ENCODE measurements at regions not wholly inside any gene's neighbourhood (a gene's known extent, or its start where the extent isn't known, plus 50 kb on each side); places are given as distances from the start of the nearest gene placed in this dataset.

DNA sequence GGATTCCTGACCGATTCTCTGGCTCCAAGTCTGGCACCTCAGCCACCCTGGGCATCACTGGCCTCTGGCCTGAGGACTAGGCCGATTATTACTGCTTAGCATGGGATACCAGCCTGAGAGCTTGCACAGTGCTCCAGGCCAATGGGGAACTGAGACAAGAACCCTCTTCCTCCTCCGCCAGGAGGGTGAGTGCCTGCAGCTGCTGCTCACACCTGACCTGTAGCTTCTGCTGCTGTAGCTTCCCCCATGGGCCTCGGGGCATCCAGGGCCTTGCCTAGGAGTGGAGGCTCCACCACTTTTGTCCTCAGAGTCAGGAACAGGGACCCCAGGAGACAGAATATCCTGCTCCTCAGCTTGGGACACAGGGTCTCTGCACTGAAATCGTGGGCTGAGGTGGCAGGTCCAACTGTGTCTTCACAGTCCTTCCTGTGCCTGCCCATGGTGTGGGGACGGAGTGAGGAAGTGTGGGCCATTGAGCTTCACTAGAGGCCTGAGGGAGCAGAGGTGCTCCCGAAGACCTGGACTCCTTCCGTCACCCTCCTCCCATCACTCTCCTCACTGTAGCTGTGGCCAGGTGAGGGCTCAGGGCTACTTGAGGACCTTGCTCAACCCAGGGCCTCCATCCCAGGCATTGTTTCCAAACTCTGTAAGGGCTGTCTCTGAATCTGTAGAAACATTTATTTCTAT is 103.8 kb downstream of the ZNF280B start:
- no peaks in the 10 kb centered on the region for H3K36me3 ChIP-seq (ENCODE audit: control insufficient read depth, insufficient read depth, low read length)
- peaks cover 16% of the 10 kb centered on the region for H3K4me1 ChIP-seq (ENCODE audit: control insufficient read depth, insufficient read depth, low read length)
- no peak for ATAC-seq
- peaks cover 2% of the 10 kb centered on the region for H3K27me3 ChIP-seq (ENCODE audit: control insufficient read depth, insufficient read depth, low read length)
- H3K36me3 Mint-ChIP-seq, result no peaks in the 10 kb centered on the region
- no peak overlapping the region for H3K4me3 ChIP-seq (ENCODE audit: low read length)
- no peaks in the 10 kb centered on the region for H3K9me3 ChIP-seq (ENCODE audit: control insufficient read depth, insufficient read depth, low read length)
- peaks cover 8 to 27% of the 10 kb centered on the region in 2 donors for H3K27me3 Mint-ChIP-seq (ENCODE audit: low read depth in 2 of 2)
- H3K4me1 Mint-ChIP-seq, result no peaks in the 10 kb centered on the region
- TF ChIP-seq, protein P1, sequence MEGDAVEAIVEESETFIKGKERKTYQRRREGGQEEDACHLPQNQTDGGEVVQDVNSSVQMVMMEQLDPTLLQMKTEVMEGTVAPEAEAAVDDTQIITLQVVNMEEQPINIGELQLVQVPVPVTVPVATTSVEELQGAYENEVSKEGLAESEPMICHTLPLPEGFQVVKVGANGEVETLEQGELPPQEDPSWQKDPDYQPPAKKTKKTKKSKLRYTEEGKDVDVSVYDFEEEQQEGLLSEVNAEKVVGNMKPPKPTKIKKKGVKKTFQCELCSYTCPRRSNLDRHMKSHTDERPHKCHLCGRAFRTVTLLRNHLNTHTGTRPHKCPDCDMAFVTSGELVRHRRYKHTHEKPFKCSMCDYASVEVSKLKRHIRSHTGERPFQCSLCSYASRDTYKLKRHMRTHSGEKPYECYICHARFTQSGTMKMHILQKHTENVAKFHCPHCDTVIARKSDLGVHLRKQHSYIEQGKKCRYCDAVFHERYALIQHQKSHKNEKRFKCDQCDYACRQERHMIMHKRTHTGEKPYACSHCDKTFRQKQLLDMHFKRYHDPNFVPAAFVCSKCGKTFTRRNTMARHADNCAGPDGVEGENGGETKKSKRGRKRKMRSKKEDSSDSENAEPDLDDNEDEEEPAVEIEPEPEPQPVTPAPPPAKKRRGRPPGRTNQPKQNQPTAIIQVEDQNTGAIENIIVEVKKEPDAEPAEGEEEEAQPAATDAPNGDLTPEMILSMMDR (IDR thresholded peaks at IDR 0.05), result no peak
- no peak overlapping the region for H3K27ac Mint-ChIP-seq
- H3K27ac ChIP-seq (ENCODE audit: low read length), result no peak overlapping the region
- H3K9me3 Mint-ChIP-seq, result no peaks in the 10 kb centered on the region
- H3K4me3 Mint-ChIP-seq, result no peak overlapping the region
- intact Hi-C loops (cut with micrococcal nuclease), result no loop called here
- WGBS (ENCODE audit: insufficient coverage), result 54% methylated on average over 8 of the region's 8 CpGs
- DNase-seq, result no peak

DNA sequence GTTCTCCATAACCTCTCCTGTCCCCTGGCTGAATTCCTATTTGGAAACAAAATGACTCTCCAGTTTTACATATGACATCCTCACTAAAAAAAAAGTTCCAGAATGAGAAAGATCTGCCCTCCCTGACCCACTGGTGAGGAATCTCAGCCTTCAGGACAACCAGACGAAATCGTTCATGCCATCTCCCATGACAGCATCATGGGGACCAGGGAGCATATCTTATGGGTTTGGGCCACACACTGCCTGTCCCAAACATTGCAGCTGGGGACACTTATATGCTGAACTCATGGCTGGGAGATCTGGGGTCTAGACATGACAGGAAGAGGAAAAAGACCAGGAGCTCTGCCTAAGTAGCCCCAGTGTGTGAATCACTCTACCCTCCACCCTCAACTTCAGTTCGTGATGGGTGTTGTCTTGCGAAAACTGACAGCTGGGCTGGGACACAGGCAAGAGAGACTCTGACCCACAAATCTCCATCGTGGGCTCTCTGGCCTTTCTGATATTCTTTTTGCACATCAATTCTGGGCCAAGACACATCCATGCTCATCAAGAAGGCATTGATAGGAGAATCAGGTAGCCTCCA is 102.0 kb downstream of the ZNF280B start:
- Histone ChIP-seq H3K4me1 (ENCODE audit: control insufficient read depth, insufficient read depth, low read length) (peaks cover 20% of the 10 kb centered on the region), H3K9me3 (ENCODE audit: control insufficient read depth, insufficient read depth, low read length) (no peaks in the 10 kb centered on the region), H3K27ac (ENCODE audit: low read length) (no peak overlapping the region), H3K27me3 (ENCODE audit: control insufficient read depth, insufficient read depth, low read length) (peaks cover 3% of the 10 kb centered on the region), H3K4me3 (ENCODE audit: low read length) (no peak overlapping the region), H3K36me3 (ENCODE audit: control insufficient read depth, insufficient read depth, low read length) (no peaks in the 10 kb centered on the region)
- 85% methylated on average over 5 of the region's 5 CpGs for WGBS (ENCODE audit: insufficient coverage)
- intact Hi-C loops (cut with micrococcal nuclease), result no loop called here
- H3K9me3 Mint-ChIP-seq, result no peaks in the 10 kb centered on the region
- ATAC-seq (no peak), DNase-seq (no peak)
- H3K4me1 Mint-ChIP-seq, result no peaks in the 10 kb centered on the region
- TF ChIP-seq, protein P1 (IDR thresholded peaks at IDR 0.05), result no peak
- no peak overlapping the region for H3K4me3 Mint-ChIP-seq
- H3K27me3 Mint-ChIP-seq (ENCODE audit: low read depth in 2 of 2), result peaks cover 15 to 42% of the 10 kb centered on the region in 2 donors
- no peaks in the 10 kb centered on the region for H3K36me3 Mint-ChIP-seq
- H3K27ac Mint-ChIP-seq, result no peak overlapping the region

DNA sequence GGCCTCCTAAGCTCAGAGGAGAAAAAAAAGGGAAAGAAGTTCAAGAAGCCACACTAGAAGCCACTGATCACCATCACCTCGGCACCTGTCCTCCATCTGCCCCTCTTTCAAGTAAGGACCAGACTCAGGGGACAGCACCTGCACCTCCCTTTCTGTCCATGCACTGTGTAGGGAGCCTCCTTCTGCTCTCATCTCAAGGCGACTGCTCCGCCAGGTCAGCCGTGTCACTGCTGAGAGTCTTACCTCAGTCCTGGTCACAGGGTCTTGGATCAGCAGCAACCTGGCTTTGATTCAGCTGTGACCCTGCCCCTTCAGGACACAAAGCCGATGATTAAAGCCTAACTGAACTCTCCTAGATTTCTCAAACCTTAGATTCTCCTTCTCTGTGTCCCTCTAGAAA is 101.5 kb downstream of the ZNF280B start:
- no peaks in the 10 kb centered on the region for H3K36me3 ChIP-seq (ENCODE audit: control insufficient read depth, insufficient read depth, low read length)
- H3K36me3 Mint-ChIP-seq, result no peaks in the 10 kb centered on the region
- no peak for ATAC-seq
- H3K4me1 ChIP-seq (ENCODE audit: control insufficient read depth, insufficient read depth, low read length), result peaks cover 20% of the 10 kb centered on the region
- no peak overlapping the region for H3K4me3 ChIP-seq (ENCODE audit: low read length)
- no peak overlapping the region for H3K4me3 Mint-ChIP-seq
- no peaks in the 10 kb centered on the region for H3K4me1 Mint-ChIP-seq
- H3K27me3 Mint-ChIP-seq (ENCODE audit: low read depth in 2 of 2), result peaks cover 15 to 43% of the 10 kb centered on the region in 2 donors
- WGBS (ENCODE audit: insufficient coverage), result 82% methylated on average over 5 of the region's 5 CpGs
- TF ChIP-seq, protein P1 (IDR thresholded peaks at IDR 0.05), result no peak
- H3K9me3 Mint-ChIP-seq, result no peaks in the 10 kb centered on the region
- intact Hi-C loops (cut with micrococcal nuclease), result no loop called here
- H3K27me3 ChIP-seq (ENCODE audit: control insufficient read depth, insufficient read depth, low read length), result peaks cover 3% of the 10 kb centered on the region
- no peaks in the 10 kb centered on the region for H3K9me3 ChIP-seq (ENCODE audit: control insufficient read depth, insufficient read depth, low read length)
- no peak for DNase-seq
- H3K27ac Mint-ChIP-seq, result no peak overlapping the region
- H3K27ac ChIP-seq (ENCODE audit: low read length), result no peak overlapping the region

DNA sequence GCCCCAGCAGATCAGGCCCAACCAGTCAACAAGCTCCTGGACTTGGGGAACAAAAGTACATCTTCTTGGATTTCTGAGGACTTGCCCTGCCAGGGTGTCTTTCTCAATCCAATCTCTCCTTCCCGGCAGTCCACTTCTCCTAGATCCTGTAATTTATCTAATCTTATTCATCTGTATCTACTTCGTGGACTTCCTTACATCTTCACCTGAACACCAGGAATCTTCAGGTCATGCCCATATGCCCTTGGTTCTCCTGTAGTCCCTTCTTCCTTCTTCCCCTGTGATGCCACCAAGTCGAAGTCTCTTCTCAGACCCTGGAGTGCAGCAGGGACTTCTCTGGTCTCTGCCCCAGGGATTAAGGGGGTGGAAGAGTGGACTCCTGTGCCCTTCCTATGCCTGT is 100.3 kb downstream of the ZNF280B start:
- intact Hi-C loops (cut with micrococcal nuclease), result no loop called here
- no peak for ATAC-seq
- no peak for DNase-seq

More for the DNA sequence above, 100.3 kb downstream of the ZNF280B start:
- H3K4me1 ChIP-seq (ENCODE audit: control insufficient read depth, insufficient read depth, low read length), result peaks cover 20% of the 10 kb centered on the region
- H3K4me1 Mint-ChIP-seq, result no peaks in the 10 kb centered on the region
- no peaks in the 10 kb centered on the region for H3K36me3 ChIP-seq (ENCODE audit: control insufficient read depth, insufficient read depth, low read length)
- H3K9me3 ChIP-seq (ENCODE audit: control insufficient read depth, insufficient read depth, low read length), result no peaks in the 10 kb centered on the region
- no peak overlapping the region for H3K4me3 ChIP-seq (ENCODE audit: low read length)
- no peak overlapping the region for H3K27ac ChIP-seq (ENCODE audit: low read length)
- H3K36me3 Mint-ChIP-seq, result no peaks in the 10 kb centered on the region
- TF ChIP-seq, protein P1 (IDR thresholded peaks at IDR 0.05), result no peak
- WGBS (ENCODE audit: insufficient coverage), result 82% methylated on average over 2 of the region's 3 CpGs
- H3K4me3 Mint-ChIP-seq, result no peak overlapping the region
- H3K27ac Mint-ChIP-seq, result no peak overlapping the region
- H3K27me3 Mint-ChIP-seq (ENCODE audit: low read depth in 2 of 2), result peaks cover 20 to 55% of the 10 kb centered on the region in 2 donors
- H3K9me3 Mint-ChIP-seq, result no peaks in the 10 kb centered on the region
- H3K27me3 ChIP-seq (ENCODE audit: control insufficient read depth, insufficient read depth, low read length), result peaks cover 3% of the 10 kb centered on the region

All from natural killer cell (primary cell).